ENCODE measurements at regions not wholly inside any gene's neighbourhood (a gene's known extent, or its start where the extent isn't known, plus 50 kb on each side); places are given as distances from the start of the nearest gene placed in this dataset.

DNA sequence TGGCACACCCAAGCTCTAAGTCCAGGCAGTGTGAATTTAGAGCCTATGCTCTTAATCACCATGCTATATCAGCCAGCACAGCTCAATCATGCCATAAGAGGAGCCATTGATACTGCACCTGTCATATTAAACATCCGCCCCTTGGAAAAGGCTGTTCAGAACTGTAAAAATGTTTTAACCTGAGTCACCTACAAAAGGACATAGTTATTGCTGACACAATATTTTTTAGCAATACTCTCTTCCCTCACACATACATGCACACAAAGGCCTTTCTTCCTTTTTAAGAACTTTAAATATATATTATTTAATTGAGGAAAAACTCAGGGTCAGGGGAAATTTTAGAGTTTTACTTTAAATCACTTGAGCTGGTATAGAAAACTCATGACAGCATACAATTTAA lies 83.5 kb upstream of the ATXN7L3B start:
- Histone ChIP-seq H3K27ac (ENCODE audit: low read length) (no peak overlapping the region), H3K4me3 (ENCODE audit: low read depth in 2 of 2, low read length in 2 of 2) (no peak overlapping the region), H3K9me3 (ENCODE audit: control insufficient read depth, insufficient read depth, low read depth, low read length) (no peaks in the 10 kb centered on the region), H3K4me1 (ENCODE audit: control insufficient read depth, insufficient read depth, low read length) (no peaks in the 10 kb centered on the region), H3K36me3 (ENCODE audit: control insufficient read depth, insufficient read depth, low read length) (no peaks in the 10 kb centered on the region), H3K27me3 (ENCODE audit: control insufficient read depth, insufficient read depth, low read length) (no peaks in the 10 kb centered on the region)
- ATAC-seq = no peak
- CTCF ChIA-PET = interaction anchor here (0.6 kb wide), 1 partner anchor 440 kb away, joined by 3 read pairs; no protein-coding TSS in a partner anchor
- in situ Hi-C loops (cut with HindIII; ENCODE audit: low pct_unique_long_range_greater_than_20kb, low sequenced_read_pairs) (no loop called here), intact Hi-C loops (cut with micrococcal nuclease; ENCODE audit: unreplicated experiment) (no loop called here)
- TF ChIP-seq POLR2AphosphoS5 (IDR thresholded peaks at IDR 0.05; ENCODE audit: low read depth, low read length) (no peak), TCF7L2 (IDR thresholded peaks at IDR 0.05; ENCODE audit: low read depth, low read length) (no peak), SIN3A (IDR thresholded peaks at IDR 0.05; ENCODE audit: borderline replicate concordance, insufficient read depth, low read depth, low read length) (no peak), REST (IDR thresholded peaks at IDR 0.05; ENCODE audit: insufficient read depth in 1 of 2, low read depth in 2 of 2, low read length in 1 of 2) (no peak), CTCF (IDR thresholded peaks at IDR 0.05) (no peak)
- BruUV-seq (replicated peaks) = no TSS peak
- no peak for DNase-seq (ENCODE audit: low read depth, low spot score)
- POLR2A ChIA-PET = no interaction called here

DNA sequence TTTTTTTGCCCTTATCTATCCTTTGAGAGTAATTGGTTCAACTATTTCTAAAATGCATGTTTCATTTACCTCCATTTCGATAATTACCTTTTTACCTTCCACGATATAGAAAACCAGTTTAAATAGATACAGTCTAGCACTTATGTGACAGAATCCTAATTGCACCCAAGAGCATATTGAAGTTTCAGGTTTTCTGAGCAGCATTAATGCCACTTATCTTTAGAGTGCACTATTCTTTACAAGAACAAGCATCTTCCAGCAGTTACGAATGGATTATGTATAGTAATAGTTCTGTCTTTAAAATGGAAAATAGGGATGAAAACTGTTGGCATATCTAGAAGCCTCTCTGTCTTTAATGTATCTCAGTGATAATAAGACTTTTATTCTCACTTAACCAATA lies 82.2 kb upstream of the ATXN7L3B start:
- ChIA-PET POLR2A (no interaction called here), CTCF (no interaction called here)
- Histone ChIP-seq H3K36me3 (ENCODE audit: control insufficient read depth, insufficient read depth, low read length) (no peaks in the 10 kb centered on the region), H3K27me3 (ENCODE audit: control insufficient read depth, insufficient read depth, low read length) (no peaks in the 10 kb centered on the region), H3K4me3 (ENCODE audit: low read depth in 2 of 2, low read length in 2 of 2) (no peak overlapping the region), H3K9me3 (ENCODE audit: control insufficient read depth, insufficient read depth, low read depth, low read length) (no peaks in the 10 kb centered on the region), H3K27ac (ENCODE audit: low read length) (no peak overlapping the region), H3K4me1 (ENCODE audit: control insufficient read depth, insufficient read depth, low read length) (no peaks in the 10 kb centered on the region)
- in situ Hi-C loops (cut with HindIII; ENCODE audit: low pct_unique_long_range_greater_than_20kb, low sequenced_read_pairs) = no loop called here
- TF ChIP-seq REST (IDR thresholded peaks at IDR 0.05; ENCODE audit: insufficient read depth in 1 of 2, low read depth in 2 of 2, low read length in 1 of 2) = no peak
- TF ChIP-seq SIN3A (IDR thresholded peaks at IDR 0.05; ENCODE audit: borderline replicate concordance, insufficient read depth, low read depth, low read length) = no peak
- no peak for TF ChIP-seq TCF7L2 (IDR thresholded peaks at IDR 0.05; ENCODE audit: low read depth, low read length)
- TF ChIP-seq CTCF (IDR thresholded peaks at IDR 0.05) = no peak
- no peak for TF ChIP-seq POLR2AphosphoS5 (IDR thresholded peaks at IDR 0.05; ENCODE audit: low read depth, low read length)
- ATAC-seq (no peak), DNase-seq (ENCODE audit: low read depth, low spot score) (no peak)
- intact Hi-C loops (cut with micrococcal nuclease; ENCODE audit: unreplicated experiment) = no loop called here
- BruUV-seq (replicated peaks) = no TSS peak

Data from Panc1 (cell line).